Ectodermal cell (in vitro differentiated cells): ENCODE measurements at regions not wholly inside any gene's neighbourhood (a gene's known extent, or its start where the extent isn't known, plus 50 kb on each side); places are given as distances from the start of the nearest gene placed in this dataset.
"Not testable (repeated sequence)": the region's sequence is repeated elsewhere in the genome, so short reads cannot be mapped to it uniquely, and the experiment has no call there.

Experiments used
- H3K27ac ChIP-seq: 2 replicates; pipeline ENCODE4 v1.7.0; 2013; ENCODE audit warnings: mild to moderate bottlenecking, low read depth, low read length; ENCODE audit not compliant: insufficient read depth, poor library complexity, severe bottlenecking
- H3K27me3 ChIP-seq: 2 replicates; pipeline ENCODE4 v1.7.0; 2013; ENCODE audit warnings: mild to moderate bottlenecking, low read length; ENCODE audit not compliant: insufficient read depth, control insufficient read depth, poor library complexity, severe bottlenecking
- H3K36me3 ChIP-seq: one replicate; pipeline ENCODE4 v1.7.0; 2013; ENCODE audit warnings: low read length; ENCODE audit not compliant: control insufficient read depth, insufficient read depth
- H3K4me1 ChIP-seq: one replicate; pipeline ENCODE4 v1.7.0; 2013; ENCODE audit warnings: low read length; ENCODE audit not compliant: control insufficient read depth, insufficient read depth
- H3K4me3 ChIP-seq: 2 replicates; pipeline ENCODE4 v1.7.0; 2013; ENCODE audit warnings: low read depth, low read length, control low read depth; ENCODE audit not compliant: insufficient read depth
- H3K9me3 ChIP-seq: 2 replicates; pipeline ENCODE4 v1.7.0; 2013; ENCODE audit warnings: mild to moderate bottlenecking, low read length, moderate library complexity; ENCODE audit not compliant: control insufficient read depth
- WGBS, 2 experiments: methylation state at CpG; one replicate each; pipeline ENCODE4 v1.1.7; 2013; ENCODE audit warnings: missing lambda C conversion rate in 2 of 2; 5-methylcytosine and 5-hydroxymethylcytosine counted together

- H3K9me3 ChIP-seq = no peaks in the 10 kb centered on the region
- 82 to 97% methylated on average over 3 of the region's 3 CpGs for WGBS, 2 experiments
Observed at GRCh38 chr20:26218301-26218700, 521.6 kb upstream of the ZNF337 start.

GRCh38 chr20:26216025-26216424 lies 519.4 kb upstream of the ZNF337 start:
- Histone ChIP-seq H3K4me3 (no peak overlapping the region), H3K36me3 (no peaks in the 10 kb centered on the region), H3K4me1 (no peaks in the 10 kb centered on the region), H3K27me3 (peaks cover 6% of the 10 kb centered on the region), H3K9me3 (no peaks in the 10 kb centered on the region), H3K27ac (no peak overlapping the region)
- WGBS, 2 experiments = 83 to 91% methylated on average over 1 of the region's 1 CpG

More at GRCh38 chr20:26218301-26218700, 521.6 kb upstream of the ZNF337 start:
- Histone ChIP-seq H3K4me1 (no peaks in the 10 kb centered on the region), H3K36me3 (no peaks in the 10 kb centered on the region), H3K4me3 (no peak overlapping the region), H3K27me3 (no peaks in the 10 kb centered on the region), H3K27ac (no peak overlapping the region)

DNA sequence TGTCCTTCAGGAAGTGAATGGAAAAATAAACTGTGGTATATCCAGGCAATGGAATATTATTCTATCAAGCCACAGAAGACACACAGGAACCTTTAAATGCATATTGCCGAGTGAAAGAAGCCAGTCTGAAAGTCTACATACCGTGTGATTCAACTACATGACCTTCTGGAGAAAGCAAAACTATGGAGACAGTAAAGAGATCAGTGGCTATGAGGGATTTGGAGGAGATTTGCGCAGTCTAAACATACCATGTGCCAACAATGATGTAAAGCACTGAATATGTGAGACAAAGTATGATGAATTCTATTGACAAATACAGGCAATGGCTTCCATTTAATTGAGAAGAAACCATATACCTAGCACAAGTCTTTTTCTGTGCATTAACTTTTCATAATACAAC lies 518.3 kb upstream of the ZNF337 start:
- no peaks in the 10 kb centered on the region for H3K9me3 ChIP-seq
- H3K36me3 ChIP-seq = no peaks in the 10 kb centered on the region
- no peak overlapping the region for H3K27ac ChIP-seq
- WGBS, 2 experiments = 92 to 93% methylated on average over 3 of the region's 3 CpGs
- H3K27me3 ChIP-seq = peaks cover 12% of the 10 kb centered on the region
- H3K4me1 ChIP-seq = no peaks in the 10 kb centered on the region
- H3K4me3 ChIP-seq = no peak overlapping the region

GRCh38 chr20:26209171-26209941 lies 512.7 kb upstream of the ZNF337 start:
- Histone ChIP-seq H3K9me3 (no peaks in the 10 kb centered on the region), H3K4me1 (peaks cover 5% of the 10 kb centered on the region), H3K4me3 (peak overlapping the region; percentile 26), H3K27ac (no peak overlapping the region), H3K36me3 (no peaks in the 10 kb centered on the region), H3K27me3 (peaks cover 53% of the 10 kb centered on the region)
- 6 to 7% methylated on average over 88 of the region's 88 CpGs for WGBS, 2 experiments

GRCh38 chr20:26208296-26209091 lies 511.8 kb upstream of the ZNF337 start:
- Histone ChIP-seq H3K4me1 (peaks cover 5% of the 10 kb centered on the region), H3K27ac (no peak overlapping the region), H3K36me3 (no peaks in the 10 kb centered on the region), H3K27me3 (peaks cover 53% of the 10 kb centered on the region), H3K9me3 (no peaks in the 10 kb centered on the region), H3K4me3 (peak overlapping the region; percentile 30)
- WGBS, 2 experiments = 1 to 2% methylated on average over 82 to 88 of the region's 91 CpGs

GRCh38 chr20:26207967-26208295 lies 511.3 kb upstream of the ZNF337 start:
- 3% methylated on average over 35 of the region's 35 CpGs for WGBS, 2 experiments
- H3K36me3 ChIP-seq, H3K4me1 ChIP-seq, H3K9me3 ChIP-seq, H3K27ac ChIP-seq: not testable (repeated sequence)
- Histone ChIP-seq H3K27me3 (peaks cover 53% of the 10 kb centered on the region), H3K4me3 (peak overlapping the region; percentile 30)

DNA sequence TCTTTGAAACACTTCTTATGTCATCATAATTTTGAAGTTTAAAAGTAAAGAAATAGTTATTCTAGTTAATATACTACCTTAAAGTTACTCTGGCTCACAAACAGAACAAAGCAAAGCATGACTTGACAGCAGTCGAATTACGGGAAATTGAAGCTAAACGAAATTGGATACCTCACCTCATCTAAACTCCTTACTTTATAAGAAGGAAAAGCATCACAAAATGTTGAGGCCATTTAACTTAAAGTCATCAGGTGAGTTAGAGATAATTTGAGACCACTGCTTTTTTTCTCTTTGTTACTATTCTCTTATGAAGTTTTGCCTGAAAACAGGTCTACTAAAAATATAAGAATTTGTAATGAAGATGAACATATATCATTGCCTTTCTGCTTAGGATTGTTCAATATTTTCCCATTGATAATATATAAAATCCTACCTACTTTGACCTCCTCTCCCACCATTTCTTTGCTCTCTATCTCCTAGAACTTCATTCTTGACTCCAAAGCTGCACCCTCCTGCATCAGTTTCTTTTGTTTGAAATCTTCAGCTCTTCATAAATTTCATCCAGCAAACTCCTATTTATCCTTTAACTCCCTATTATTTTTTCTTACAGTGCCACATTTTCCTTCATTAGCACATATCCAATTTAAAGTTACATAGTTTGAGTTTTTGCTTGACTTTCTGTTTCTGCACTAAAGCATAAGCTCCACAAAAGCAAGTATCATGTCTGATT lies 510.7 kb upstream of the ZNF337 start:
- Histone ChIP-seq H3K4me1 (peaks cover 5% of the 10 kb centered on the region), H3K36me3 (no peaks in the 10 kb centered on the region), H3K4me3 (no peak overlapping the region), H3K27me3 (peaks cover 53% of the 10 kb centered on the region), H3K27ac (no peak overlapping the region), H3K9me3 (no peaks in the 10 kb centered on the region)
- 60 to 69% methylated on average over 3 of the region's 3 CpGs for WGBS, 2 experiments

GRCh38 chr20:26205350-26205749 lies 508.7 kb upstream of the ZNF337 start:
- Histone ChIP-seq H3K27me3 (peaks cover 45% of the 10 kb centered on the region), H3K4me1 (peaks cover 5% of the 10 kb centered on the region), H3K36me3 (no peaks in the 10 kb centered on the region), H3K4me3 (no peak overlapping the region), H3K27ac (no peak overlapping the region), H3K9me3 (peaks cover 2% of the 10 kb centered on the region)
- WGBS, 2 experiments = no CpG with 5 or more reads among the region's 1 CpG

DNA sequence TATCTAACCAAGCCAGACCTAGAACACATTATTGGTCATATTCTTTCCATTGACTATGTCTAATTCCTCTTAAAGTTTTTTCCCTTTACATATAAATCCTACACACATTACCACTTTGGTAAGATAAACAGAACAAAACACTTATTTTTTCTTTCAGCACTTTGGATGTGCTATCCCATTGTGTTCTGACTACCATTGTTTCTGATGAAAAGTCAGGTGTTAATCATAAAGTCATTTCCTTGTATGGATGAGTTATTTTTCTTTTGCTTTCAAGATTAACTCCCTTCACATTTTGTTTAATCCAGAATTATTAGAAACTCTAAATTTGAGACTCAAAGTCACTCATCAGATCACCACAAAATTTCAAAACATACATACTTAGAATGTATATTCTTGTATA lies 504.4 kb upstream of the ZNF337 start:
- not testable (repeated sequence) for H3K4me3 ChIP-seq, H3K27ac ChIP-seq, H3K27me3 ChIP-seq, H3K9me3 ChIP-seq, H3K4me1 ChIP-seq, H3K36me3 ChIP-seq

- WGBS, 2 experiments = 91 to 95% methylated on average over 3 of the region's 3 CpGs
- not testable (repeated sequence) for H3K9me3 ChIP-seq, H3K4me1 ChIP-seq, H3K36me3 ChIP-seq, H3K27ac ChIP-seq, H3K4me3 ChIP-seq, H3K27me3 ChIP-seq
Observed at GRCh38 chr20:26187329-26187728, 490.7 kb upstream of the ZNF337 start.
